PFSK-1 (cell line): ENCODE measurements at regions not wholly inside any gene's neighbourhood (a gene's known extent, or its start where the extent isn't known, plus 50 kb on each side); places are given as distances from the start of the nearest gene placed in this dataset.

Experiments
- POLR2AphosphoS5 ChIP-seq: IDR thresholded peaks from 2 replicates; pipeline ENCODE4 v1.6.1; 2012; ENCODE audit warnings: low read depth, mild to moderate bottlenecking, control low read depth, low read length, moderate library complexity
- TF ChIP-seq, protein P1 (sequence below), 2 experiments: IDR thresholded peaks; 2 replicates each; pipeline versions ENCODE4 v1.6.1 to v1.8.0; 2011 to 2012; ENCODE audit warnings: low read depth in 2 of 2, low read length in 2 of 2, control low read depth in 1 of 2, inconsistent platforms in 1 of 2, mild to moderate bottlenecking in 1 of 2, moderate library complexity in 1 of 2; ENCODE audit not compliant: insufficient read depth in 1 of 2

DNA sequence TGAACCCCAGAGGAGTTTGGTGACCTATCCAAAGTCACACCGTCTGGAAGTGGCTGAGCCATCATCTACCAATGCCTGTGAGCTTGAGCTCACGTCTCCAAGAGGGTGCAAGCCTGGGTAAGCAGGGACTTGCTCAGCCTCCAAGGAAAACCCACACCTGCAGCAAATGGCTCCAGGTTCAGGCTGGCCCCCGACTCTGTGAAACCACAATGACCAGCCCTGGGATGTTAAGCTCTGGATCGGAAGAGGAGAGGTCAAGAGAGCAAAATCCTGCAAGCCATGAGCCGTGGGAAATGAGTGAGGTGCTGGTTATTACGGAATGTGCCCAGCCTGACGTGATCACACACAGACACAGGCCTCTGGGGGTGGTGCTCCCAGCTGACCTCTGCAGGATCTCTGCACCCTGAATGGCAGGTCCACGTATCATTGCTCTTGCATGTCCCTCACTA is 94.1 kb upstream of the OTOS start:
- TF ChIP-seq POLR2AphosphoS5, result no peak
- TF ChIP-seq, protein P1, sequence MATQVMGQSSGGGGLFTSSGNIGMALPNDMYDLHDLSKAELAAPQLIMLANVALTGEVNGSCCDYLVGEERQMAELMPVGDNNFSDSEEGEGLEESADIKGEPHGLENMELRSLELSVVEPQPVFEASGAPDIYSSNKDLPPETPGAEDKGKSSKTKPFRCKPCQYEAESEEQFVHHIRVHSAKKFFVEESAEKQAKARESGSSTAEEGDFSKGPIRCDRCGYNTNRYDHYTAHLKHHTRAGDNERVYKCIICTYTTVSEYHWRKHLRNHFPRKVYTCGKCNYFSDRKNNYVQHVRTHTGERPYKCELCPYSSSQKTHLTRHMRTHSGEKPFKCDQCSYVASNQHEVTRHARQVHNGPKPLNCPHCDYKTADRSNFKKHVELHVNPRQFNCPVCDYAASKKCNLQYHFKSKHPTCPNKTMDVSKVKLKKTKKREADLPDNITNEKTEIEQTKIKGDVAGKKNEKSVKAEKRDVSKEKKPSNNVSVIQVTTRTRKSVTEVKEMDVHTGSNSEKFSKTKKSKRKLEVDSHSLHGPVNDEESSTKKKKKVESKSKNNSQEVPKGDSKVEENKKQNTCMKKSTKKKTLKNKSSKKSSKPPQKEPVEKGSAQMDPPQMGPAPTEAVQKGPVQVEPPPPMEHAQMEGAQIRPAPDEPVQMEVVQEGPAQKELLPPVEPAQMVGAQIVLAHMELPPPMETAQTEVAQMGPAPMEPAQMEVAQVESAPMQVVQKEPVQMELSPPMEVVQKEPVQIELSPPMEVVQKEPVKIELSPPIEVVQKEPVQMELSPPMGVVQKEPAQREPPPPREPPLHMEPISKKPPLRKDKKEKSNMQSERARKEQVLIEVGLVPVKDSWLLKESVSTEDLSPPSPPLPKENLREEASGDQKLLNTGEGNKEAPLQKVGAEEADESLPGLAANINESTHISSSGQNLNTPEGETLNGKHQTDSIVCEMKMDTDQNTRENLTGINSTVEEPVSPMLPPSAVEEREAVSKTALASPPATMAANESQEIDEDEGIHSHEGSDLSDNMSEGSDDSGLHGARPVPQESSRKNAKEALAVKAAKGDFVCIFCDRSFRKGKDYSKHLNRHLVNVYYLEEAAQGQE (IDR thresholded peaks at IDR 0.05; ENCODE audit: insufficient read depth in 1 of 2, low read depth in 2 of 2, low read length in 2 of 2), result no peak
